Upper lobe of left lung (tissue), 6 donors: ENCODE measurements at regions not wholly inside any gene's neighbourhood (a gene's known extent, or its start where the extent isn't known, plus 50 kb on each side); places are given as distances from the start of the nearest gene placed in this dataset.

Source experiments
- ATAC-seq, 2 donors: fragments of 200-7000 bp; cut with Tn5 transposase; one replicate each; pipeline ENCODE4 v1.9.1; 2022; ENCODE audit warnings: mild to moderate bottlenecking in 2 of 2, moderate library complexity in 2 of 2; ENCODE audit not compliant: low FRiP score in 2 of 2
- DNase-seq, 2 donors: peaks; one replicate each; pipeline ENCODE4 v3.0.0-alpha.2; 2019 to 2020
- H3K27ac ChIP-seq, 4 donors: fragments of 200-600 bp; sonication (generic); one replicate each; pipeline ENCODE4 v1.5.1; 2016 to 2019
- H3K27me3 ChIP-seq, 4 donors: fragments of 200-600 bp; sonication (generic); one replicate each; pipeline ENCODE4 v1.5.1; 2017 to 2019
- H3K36me3 ChIP-seq, 4 donors: fragments of 200-600 bp; sonication (generic); one replicate each; pipeline ENCODE4 v1.5.1; 2016 to 2019
- H3K4me1 ChIP-seq, 4 donors: fragments of 200-600 bp; sonication (generic); one replicate each; pipeline ENCODE4 v1.5.1; 2018 to 2019
- H3K4me3 ChIP-seq, 4 donors: fragments of 200-600 bp; sonication (generic); one replicate each; pipeline ENCODE4 v1.5.1; 2017 to 2019; ENCODE audit warnings: mild to moderate bottlenecking in 2 of 4, moderate library complexity in 1 of 4
- H3K9me3 ChIP-seq, 4 donors: fragments of 200-600 bp; sonication (generic); one replicate each; pipeline ENCODE4 v1.5.1; 2018 to 2019
- EP300 ChIP-seq, 4 donors: sonication (generic); formaldehyde crosslinking; IDR thresholded peaks; one replicate each; pipeline ENCODE4 v1.5.1; 2017; ENCODE audit warnings: antibody characterized with exemption in 4 of 4, control low read depth in 2 of 4
- POLR2A ChIP-seq, 4 donors: fragments of 450-650 bp; IDR thresholded peaks; one replicate each; pipeline ENCODE4 v1.5.1; 2016 to 2017; ENCODE audit warnings: antibody characterized with exemption in 4 of 4, mild to moderate bottlenecking in 2 of 4
- POLR2AphosphoS5 ChIP-seq, 2 donors: sonication (generic); formaldehyde crosslinking; IDR thresholded peaks; one replicate each; pipeline ENCODE4 v1.5.1; 2017; ENCODE audit warnings: antibody characterized with exemption in 2 of 2
- WGBS, 2 donors: methylation state at CpG; one replicate each; pipeline ENCODE4 v1.1.5; 2017 to 2018; 5-methylcytosine and 5-hydroxymethylcytosine counted together
- TF ChIP-seq, protein P1 (sequence below), 6 experiments: fragments of 450-650 bp in 4 of 6; fragments of 200-600 bp in 2 of 6; sonication (generic) in 2 of 6; IDR thresholded peaks; one replicate each; pipeline ENCODE4 v1.5.1; 2016 to 2019; ENCODE audit warnings: antibody characterized with exemption in 6 of 6
- donor health status: DM: no; HTN: no; CAD: no; lungs with moderate emphysema.
- donor health status: DM: no; HTN: yes; CAD: no; lungs with severe emphysema.

GRCh38 chrY:8495243-8495642 is 842.0 kb upstream of the TSPY4 start:
- WGBS, 2 donors = 28% methylated on average over 2 of the region's 2 CpGs; no CpG with 5 or more reads in 1 of the 2 donors
- TF ChIP-seq POLR2A (IDR thresholded peaks at IDR 0.05) (no peak), POLR2AphosphoS5 (IDR thresholded peaks at IDR 0.05) (no peak), EP300 (IDR thresholded peaks at IDR 0.05) (no peak)
- TF ChIP-seq, protein P1, sequence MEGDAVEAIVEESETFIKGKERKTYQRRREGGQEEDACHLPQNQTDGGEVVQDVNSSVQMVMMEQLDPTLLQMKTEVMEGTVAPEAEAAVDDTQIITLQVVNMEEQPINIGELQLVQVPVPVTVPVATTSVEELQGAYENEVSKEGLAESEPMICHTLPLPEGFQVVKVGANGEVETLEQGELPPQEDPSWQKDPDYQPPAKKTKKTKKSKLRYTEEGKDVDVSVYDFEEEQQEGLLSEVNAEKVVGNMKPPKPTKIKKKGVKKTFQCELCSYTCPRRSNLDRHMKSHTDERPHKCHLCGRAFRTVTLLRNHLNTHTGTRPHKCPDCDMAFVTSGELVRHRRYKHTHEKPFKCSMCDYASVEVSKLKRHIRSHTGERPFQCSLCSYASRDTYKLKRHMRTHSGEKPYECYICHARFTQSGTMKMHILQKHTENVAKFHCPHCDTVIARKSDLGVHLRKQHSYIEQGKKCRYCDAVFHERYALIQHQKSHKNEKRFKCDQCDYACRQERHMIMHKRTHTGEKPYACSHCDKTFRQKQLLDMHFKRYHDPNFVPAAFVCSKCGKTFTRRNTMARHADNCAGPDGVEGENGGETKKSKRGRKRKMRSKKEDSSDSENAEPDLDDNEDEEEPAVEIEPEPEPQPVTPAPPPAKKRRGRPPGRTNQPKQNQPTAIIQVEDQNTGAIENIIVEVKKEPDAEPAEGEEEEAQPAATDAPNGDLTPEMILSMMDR (IDR thresholded peaks at IDR 0.05) = no peak
- Histone ChIP-seq H3K36me3 (no peaks in the 10 kb centered on the region), H3K4me1 (no peaks in the 10 kb centered on the region), H3K4me3 (no peak overlapping the region), H3K27me3 (no peaks in the 10 kb centered on the region), H3K27ac (no peak overlapping the region), H3K9me3 (no peaks in the 10 kb centered on the region)
- DNase-seq = no peak
- no peak for ATAC-seq

GRCh38 chrY:8500888-8501287 is 836.4 kb upstream of the TSPY4 start:
- Histone ChIP-seq H3K36me3 (no peaks in the 10 kb centered on the region), H3K4me1 (no peaks in the 10 kb centered on the region), H3K27me3 (no peaks in the 10 kb centered on the region), H3K27ac (no peak overlapping the region), H3K9me3 (no peaks in the 10 kb centered on the region), H3K4me3 (no peak overlapping the region)
- DNase-seq = no peak
- WGBS, 2 donors = 66% methylated on average over 3 of the region's 3 CpGs; no CpG with 5 or more reads in 1 of the 2 donors
- no peak for ATAC-seq
- TF ChIP-seq, protein P1 (IDR thresholded peaks at IDR 0.05) = no peak
- TF ChIP-seq EP300 (IDR thresholded peaks at IDR 0.05) = no peak
- TF ChIP-seq POLR2A (IDR thresholded peaks at IDR 0.05) = no peak
- no peak for TF ChIP-seq POLR2AphosphoS5 (IDR thresholded peaks at IDR 0.05)

- Histone ChIP-seq H3K9me3 (no peaks in the 10 kb centered on the region), H3K4me1 (no peaks in the 10 kb centered on the region), H3K36me3 (no peaks in the 10 kb centered on the region), H3K27me3 (no peaks in the 10 kb centered on the region), H3K27ac (no peak overlapping the region), H3K4me3 (no peak overlapping the region)
- WGBS, 2 donors = 29% methylated on average over 1 of the region's 1 CpG; no CpG with 5 or more reads in 1 of the 2 donors
- DNase-seq (no peak), ATAC-seq (no peak)
- no peak for TF ChIP-seq POLR2A (IDR thresholded peaks at IDR 0.05)
- no peak for TF ChIP-seq EP300 (IDR thresholded peaks at IDR 0.05)
- TF ChIP-seq, protein P1 (IDR thresholded peaks at IDR 0.05) = no peak
- no peak for TF ChIP-seq POLR2AphosphoS5 (IDR thresholded peaks at IDR 0.05)
Observed at GRCh38 chrY:8533468-8533867, 803.8 kb upstream of the TSPY4 start.

- WGBS, 2 donors = 74% methylated on average over 6 of the region's 6 CpGs; no CpG with 5 or more reads in 1 of the 2 donors
- ATAC-seq = no peak
- DNase-seq = no peak
- Histone ChIP-seq H3K9me3 (no peaks in the 10 kb centered on the region), H3K27ac (no peak overlapping the region), H3K36me3 (no peaks in the 10 kb centered on the region), H3K4me1 (no peaks in the 10 kb centered on the region), H3K4me3 (no peak overlapping the region), H3K27me3 (no peaks in the 10 kb centered on the region)
- TF ChIP-seq, protein P1 (IDR thresholded peaks at IDR 0.05) = no peak
- TF ChIP-seq POLR2AphosphoS5 (IDR thresholded peaks at IDR 0.05) (no peak), EP300 (IDR thresholded peaks at IDR 0.05) (no peak), POLR2A (IDR thresholded peaks at IDR 0.05) (no peak)
Observed at GRCh38 chrY:8535704-8536103, 801.6 kb upstream of the TSPY4 start.

GRCh38 chrY:8536277-8536676 is 801.0 kb upstream of the TSPY4 start:
- H3K9me3 ChIP-seq = no peaks in the 10 kb centered on the region
- no peaks in the 10 kb centered on the region for H3K4me1 ChIP-seq
- WGBS, 2 donors = no CpG with 5 or more reads among the region's 2 CpGs
- DNase-seq (no peak), ATAC-seq (no peak)
- H3K4me3 ChIP-seq = no peak overlapping the region
- TF ChIP-seq POLR2A (IDR thresholded peaks at IDR 0.05) (no peak), EP300 (IDR thresholded peaks at IDR 0.05) (no peak), POLR2AphosphoS5 (IDR thresholded peaks at IDR 0.05) (no peak)
- TF ChIP-seq, protein P1 (IDR thresholded peaks at IDR 0.05) = no peak
- no peaks in the 10 kb centered on the region for H3K27me3 ChIP-seq
- no peaks in the 10 kb centered on the region for H3K36me3 ChIP-seq
- H3K27ac ChIP-seq = no peak overlapping the region
